ENCODE measurements at regions not wholly inside any gene's neighbourhood (a gene's known extent, or its start where the extent isn't known, plus 50 kb on each side); places are given as distances from the start of the nearest gene placed in this dataset.

DNA sequence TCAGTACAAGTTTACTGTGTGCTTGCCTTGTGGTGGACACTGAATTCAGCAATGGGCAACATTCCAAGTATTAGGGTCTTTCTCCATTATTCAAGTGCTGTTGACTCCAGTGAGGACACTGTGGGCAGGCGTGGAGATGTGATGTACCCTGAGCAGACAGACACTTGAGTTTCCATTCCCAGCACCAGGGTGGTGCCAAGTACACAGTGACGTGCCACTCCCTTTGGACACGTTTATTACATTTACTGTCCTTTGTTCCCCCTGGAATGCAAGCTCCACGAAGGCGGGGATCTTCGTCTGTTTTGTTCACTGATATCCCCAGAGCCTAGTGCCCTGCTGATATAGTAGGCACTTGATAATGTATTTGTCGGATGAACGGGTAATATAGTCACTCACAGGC lies 130.6 kb upstream of the STX18 start:
- Mint-ChIP-seq H3K4me3 (ENCODE audit: low read depth, unreplicated experiment) (no peak overlapping the region), H3K36me3 (ENCODE audit: insufficient read depth, unreplicated experiment) (no peaks in the 10 kb centered on the region), H3K27ac (ENCODE audit: unreplicated experiment) (no peak overlapping the region), H3K4me1 (ENCODE audit: low read depth, unreplicated experiment) (no peaks in the 10 kb centered on the region), H3K27me3 (ENCODE audit: unreplicated experiment) (no peaks in the 10 kb centered on the region), H3K9me3 (ENCODE audit: low read depth, unreplicated experiment) (no peaks in the 10 kb centered on the region)
- TF ChIP-seq, protein P1, sequence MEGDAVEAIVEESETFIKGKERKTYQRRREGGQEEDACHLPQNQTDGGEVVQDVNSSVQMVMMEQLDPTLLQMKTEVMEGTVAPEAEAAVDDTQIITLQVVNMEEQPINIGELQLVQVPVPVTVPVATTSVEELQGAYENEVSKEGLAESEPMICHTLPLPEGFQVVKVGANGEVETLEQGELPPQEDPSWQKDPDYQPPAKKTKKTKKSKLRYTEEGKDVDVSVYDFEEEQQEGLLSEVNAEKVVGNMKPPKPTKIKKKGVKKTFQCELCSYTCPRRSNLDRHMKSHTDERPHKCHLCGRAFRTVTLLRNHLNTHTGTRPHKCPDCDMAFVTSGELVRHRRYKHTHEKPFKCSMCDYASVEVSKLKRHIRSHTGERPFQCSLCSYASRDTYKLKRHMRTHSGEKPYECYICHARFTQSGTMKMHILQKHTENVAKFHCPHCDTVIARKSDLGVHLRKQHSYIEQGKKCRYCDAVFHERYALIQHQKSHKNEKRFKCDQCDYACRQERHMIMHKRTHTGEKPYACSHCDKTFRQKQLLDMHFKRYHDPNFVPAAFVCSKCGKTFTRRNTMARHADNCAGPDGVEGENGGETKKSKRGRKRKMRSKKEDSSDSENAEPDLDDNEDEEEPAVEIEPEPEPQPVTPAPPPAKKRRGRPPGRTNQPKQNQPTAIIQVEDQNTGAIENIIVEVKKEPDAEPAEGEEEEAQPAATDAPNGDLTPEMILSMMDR (IDR thresholded peaks at IDR 0.05; ENCODE audit: unreplicated experiment), result no peak
- CTCF ChIA-PET, result no interaction called here
- DNase-seq, result no peak
- BruUV-seq (replicated peaks), result no TSS peak
- intact Hi-C loops (cut with micrococcal nuclease; ENCODE audit: unreplicated experiment), result no loop called here

DNA sequence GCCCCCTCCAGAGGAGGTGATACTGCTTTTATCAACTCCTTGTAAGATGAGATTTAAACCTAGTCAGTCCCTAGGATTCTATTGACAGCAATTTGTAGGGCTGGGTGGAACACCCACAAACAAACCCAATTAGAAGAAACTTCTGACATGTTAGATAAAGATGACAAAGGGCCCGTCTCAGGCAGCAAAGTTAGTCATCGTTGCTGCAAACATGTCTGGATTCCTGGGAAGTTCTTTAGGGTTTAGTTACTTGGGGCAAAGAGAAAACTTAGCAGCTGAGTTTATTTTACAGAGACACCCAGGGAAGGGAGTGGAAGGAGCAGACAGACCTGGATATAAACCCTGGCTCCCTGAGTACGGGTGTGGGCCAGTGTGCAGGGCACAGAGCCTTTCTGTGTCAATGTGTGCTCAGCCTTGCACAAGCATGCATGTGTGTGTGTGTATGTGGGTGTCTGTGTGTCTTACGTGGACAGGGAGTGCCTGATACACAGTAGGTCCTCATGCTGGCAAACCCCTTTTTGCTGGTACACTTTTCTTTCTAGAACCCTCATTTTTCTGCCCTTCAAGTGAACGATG lies 130.0 kb upstream of the STX18 start:
- Mint-ChIP-seq H3K9me3 (ENCODE audit: low read depth, unreplicated experiment) (no peaks in the 10 kb centered on the region), H3K4me3 (ENCODE audit: low read depth, unreplicated experiment) (no peak overlapping the region), H3K4me1 (ENCODE audit: low read depth, unreplicated experiment) (no peaks in the 10 kb centered on the region), H3K36me3 (ENCODE audit: insufficient read depth, unreplicated experiment) (no peaks in the 10 kb centered on the region), H3K27ac (ENCODE audit: unreplicated experiment) (no peak overlapping the region), H3K27me3 (ENCODE audit: unreplicated experiment) (no peaks in the 10 kb centered on the region)
- no TSS peak for BruUV-seq (replicated peaks)
- intact Hi-C loops (cut with micrococcal nuclease; ENCODE audit: unreplicated experiment), result no loop called here
- no peak for DNase-seq
- TF ChIP-seq, protein P1 (IDR thresholded peaks at IDR 0.05; ENCODE audit: unreplicated experiment), result no peak
- CTCF ChIA-PET, result no interaction called here

DNA sequence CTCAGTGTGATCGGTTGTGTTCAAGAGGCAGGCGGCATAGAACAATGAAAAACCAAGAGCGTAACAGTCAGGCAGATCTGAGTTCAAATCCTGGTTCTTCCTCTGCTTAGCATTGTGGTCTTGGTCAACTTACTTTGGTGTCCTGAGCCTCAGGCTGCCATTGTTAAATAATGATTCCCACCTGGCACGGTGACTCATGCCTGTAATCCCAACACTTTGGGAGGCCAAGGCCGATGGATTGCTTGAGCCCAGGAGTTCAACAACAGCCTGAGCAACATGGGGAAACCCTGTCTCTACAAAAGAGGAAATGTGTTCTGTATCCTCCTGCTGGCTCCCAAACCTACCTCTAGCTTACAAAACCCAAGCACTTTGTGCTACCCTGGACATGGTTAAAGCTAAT lies 129.0 kb upstream of the STX18 start:
- DNase-seq, result no peak
- Mint-ChIP-seq H3K27ac (ENCODE audit: unreplicated experiment) (no peak overlapping the region), H3K4me1 (ENCODE audit: low read depth, unreplicated experiment) (no peaks in the 10 kb centered on the region), H3K27me3 (ENCODE audit: unreplicated experiment) (no peaks in the 10 kb centered on the region), H3K9me3 (ENCODE audit: low read depth, unreplicated experiment) (no peaks in the 10 kb centered on the region), H3K36me3 (ENCODE audit: insufficient read depth, unreplicated experiment) (no peaks in the 10 kb centered on the region), H3K4me3 (ENCODE audit: low read depth, unreplicated experiment) (no peak overlapping the region)
- CTCF ChIA-PET, result no interaction called here
- no TSS peak for BruUV-seq (replicated peaks)
- TF ChIP-seq, protein P1 (IDR thresholded peaks at IDR 0.05; ENCODE audit: unreplicated experiment), result no peak
- intact Hi-C loops (cut with micrococcal nuclease; ENCODE audit: unreplicated experiment), result no loop called here

DNA sequence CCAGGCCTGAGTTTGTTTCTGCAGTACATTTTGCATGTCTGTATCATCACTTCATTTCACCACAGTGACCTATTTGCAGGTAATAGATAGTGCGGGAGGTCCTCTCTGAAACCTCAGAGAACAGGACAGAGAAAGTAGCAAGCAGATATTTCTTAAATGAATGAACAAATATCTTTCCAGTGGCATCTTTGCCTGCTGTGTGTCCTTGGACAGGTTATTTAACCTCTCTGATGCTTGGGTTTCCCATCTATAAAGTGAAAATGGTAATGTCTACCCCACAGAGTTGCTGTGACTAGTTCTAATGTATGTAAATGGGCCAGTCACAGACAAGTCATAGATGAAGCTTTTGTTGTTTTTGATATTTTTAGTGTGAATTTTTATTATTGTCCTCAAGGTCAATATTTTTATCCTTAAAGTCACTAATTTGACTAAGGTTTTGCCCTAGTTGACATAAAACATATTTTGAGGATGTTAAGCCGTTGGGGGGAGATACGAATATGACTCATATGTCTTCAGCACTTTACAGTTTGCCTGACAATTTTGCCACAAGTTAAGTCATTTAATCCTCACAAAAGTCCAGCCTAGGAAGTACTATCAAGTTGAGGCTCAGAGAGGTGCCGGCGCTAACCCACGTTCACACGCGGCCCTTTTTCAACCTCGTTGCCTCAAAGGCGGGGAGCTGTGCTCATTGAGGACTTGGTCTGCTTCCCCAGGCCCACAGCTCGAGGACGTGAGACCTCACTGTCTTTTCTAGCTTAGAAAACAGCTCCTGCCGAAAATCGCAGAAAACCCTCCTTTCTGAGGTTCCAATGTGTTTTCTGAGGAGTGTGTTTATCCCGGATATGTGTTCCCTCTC lies 126.7 kb upstream of the STX18 start:
- Mint-ChIP-seq H3K4me1 (ENCODE audit: low read depth, unreplicated experiment) (no peaks in the 10 kb centered on the region), H3K27ac (ENCODE audit: unreplicated experiment) (no peak overlapping the region)
- no TSS peak for BruUV-seq (replicated peaks)

More for the DNA sequence above, 126.7 kb upstream of the STX18 start:
- CTCF ChIA-PET, result no interaction called here
- DNase-seq, result no peak
- Mint-ChIP-seq H3K36me3 (ENCODE audit: insufficient read depth, unreplicated experiment) (no peaks in the 10 kb centered on the region), H3K4me3 (ENCODE audit: low read depth, unreplicated experiment) (no peak overlapping the region), H3K27me3 (ENCODE audit: unreplicated experiment) (no peaks in the 10 kb centered on the region), H3K9me3 (ENCODE audit: low read depth, unreplicated experiment) (no peaks in the 10 kb centered on the region)
- TF ChIP-seq, protein P1 (IDR thresholded peaks at IDR 0.05; ENCODE audit: unreplicated experiment), result no peak
- intact Hi-C loops (cut with micrococcal nuclease; ENCODE audit: unreplicated experiment), result no loop called here
